Choroid plexus epithelial cell (primary cell): ENCODE measurements at regions not wholly inside any gene's neighbourhood (a gene's known extent, or its start where the extent isn't known, plus 50 kb on each side); places are given as distances from the start of the nearest gene placed in this dataset.

ENCODE experiments used
- DNase-seq: peaks from one replicate; pipeline ENCODE4 v3.0.0-alpha.2; 2010; ENCODE audit warnings: low read depth
- H3K4me3 ChIP-seq: 2 replicates; pipeline ENCODE4 v1.5.1; 2011; ENCODE audit warnings: low read depth, mild to moderate bottlenecking, control low read depth, low read length, moderate library complexity
- CTCF ChIP-seq: conservative IDR thresholded peaks from 2 replicates; pipeline ENCODE4 v1.5.1; 2011; ENCODE audit warnings: low read depth, mild to moderate bottlenecking, control low read depth, inconsistent platforms, low read length, moderate library complexity

GRCh38 chr13:22235285-22235949, 564.5 kb downstream of the FGF9 start:
- no peak for DNase-seq
- TF ChIP-seq CTCF, result no peak
- no peak overlapping the region for H3K4me3 ChIP-seq

GRCh38 chr13:22235950-22236290, 565.0 kb downstream of the FGF9 start:
- no peak overlapping the region for H3K4me3 ChIP-seq
- no peak for DNase-seq
- no peak for TF ChIP-seq CTCF

- DNase-seq, result no peak
- no peak overlapping the region for H3K4me3 ChIP-seq
- TF ChIP-seq CTCF, result no peak
Measured at GRCh38 chr13:22238269-22238668, 567.4 kb downstream of the FGF9 start.

- H3K4me3 ChIP-seq, result no peak overlapping the region
- TF ChIP-seq CTCF, result no peak
- DNase-seq, result no peak
Measured at GRCh38 chr13:22240716-22241115, 569.8 kb downstream of the FGF9 start.

GRCh38 chr13:22243469-22244163, 572.7 kb downstream of the FGF9 start:
- H3K4me3 ChIP-seq, result no peak overlapping the region
- no peak for TF ChIP-seq CTCF
- DNase-seq, result no peak

- DNase-seq, result no peak
- H3K4me3 ChIP-seq, result no peak overlapping the region
- no peak for TF ChIP-seq CTCF
Measured at GRCh38 chr13:22252281-22252830, 581.5 kb downstream of the FGF9 start.

GRCh38 chr13:22253107-22253506, 582.2 kb downstream of the FGF9 start:
- no peak for DNase-seq
- no peak overlapping the region for H3K4me3 ChIP-seq
- no peak for TF ChIP-seq CTCF
